SH-SY5Y (cell line): ENCODE measurements at regions not wholly inside any gene's neighbourhood (a gene's known extent, or its start where the extent isn't known, plus 50 kb on each side); places are given as distances from the start of the nearest gene placed in this dataset.

Experiments
- GATA2 ChIP-seq: IDR thresholded peaks from 2 replicates; pipeline ENCODE4 v1.6.1; 2011; ENCODE audit warnings: mild to moderate bottlenecking, low read depth, low read length
- GATA3 ChIP-seq: IDR thresholded peaks from 2 replicates; pipeline ENCODE4 v1.6.1; 2011; ENCODE audit warnings: low read depth, mild to moderate bottlenecking, low read length, moderate library complexity

DNA sequence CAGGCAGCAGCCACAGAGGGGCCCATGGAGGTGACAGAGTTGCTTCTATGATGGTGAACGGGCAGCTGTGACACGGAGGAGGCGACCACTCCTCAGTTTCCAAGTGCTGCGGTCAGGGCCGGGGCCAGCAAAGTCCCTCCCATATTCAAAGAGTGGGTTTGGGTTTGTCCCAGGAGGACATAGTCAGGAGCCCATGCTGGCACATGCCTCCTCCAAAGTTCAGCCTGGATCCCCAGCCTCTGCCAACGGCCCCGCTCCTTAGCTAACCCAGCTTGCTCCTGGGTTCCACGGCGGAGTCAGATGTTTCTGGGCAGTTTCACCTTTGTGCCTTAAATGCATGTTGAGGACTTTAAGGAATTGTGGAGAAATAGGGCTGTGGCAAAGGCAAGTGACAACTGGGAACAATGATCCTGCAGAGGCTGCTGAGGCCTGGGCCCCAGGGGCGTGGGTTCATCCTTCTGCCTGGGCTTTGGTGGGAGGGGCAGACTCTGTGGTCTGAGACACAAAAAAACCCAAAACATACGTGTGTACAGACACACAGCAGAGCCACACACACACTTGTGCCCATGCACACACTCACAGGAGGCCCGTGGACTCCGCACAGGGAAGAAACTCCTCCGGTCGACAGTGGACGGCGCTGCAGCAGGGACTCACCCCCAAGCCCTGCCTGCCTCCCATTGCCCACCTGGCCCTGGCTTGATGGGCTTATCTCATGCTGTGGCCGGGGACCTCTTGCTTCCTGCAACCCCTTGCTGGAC, 399.4 kb downstream of the TMEM121 start:
- TF ChIP-seq GATA3 (no peak), GATA2 (no peak)
